Keratinocyte (primary cell): ENCODE measurements at regions not wholly inside any gene's neighbourhood (a gene's known extent, or its start where the extent isn't known, plus 50 kb on each side); places are given as distances from the start of the nearest gene placed in this dataset.

Source experiments
- DNase-seq: peaks from one replicate; pipeline ENCODE4 v3.0.0-alpha.2; 2011; ENCODE audit warnings: low read depth, missing footprints, low spot score
- FAIRE-seq: peaks from 2 replicates; lab custom pipeline; 2011; peaks lifted over from hg19 to GRCh38; lab: Jason Lieb, UNC
- H2AFZ ChIP-seq: 2 replicates; pipeline ENCODE4 v1.6.0; 2012; ENCODE audit warnings: low read length, control low read depth, inconsistent platforms; ENCODE audit not compliant: control insufficient read depth
- H3K27ac ChIP-seq: 2 replicates; pipeline ENCODE4 v1.5.1; 2011; ENCODE audit warnings: low read length; ENCODE audit not compliant: control insufficient read depth, insufficient read depth
- H3K27me3 ChIP-seq: 3 replicates; pipeline ENCODE4 v1.6.0; 2011; ENCODE audit warnings: low read length; ENCODE audit not compliant: control insufficient read depth, insufficient read depth; ENCODE audit errors: extremely low read depth
- H3K36me3 ChIP-seq, 2 experiments: 2 replicates in 1 of 2; 3 replicates in 1 of 2; pipeline ENCODE4 v1.5.1; 2011; ENCODE audit warnings: low read length in 2 of 2, mild to moderate bottlenecking in 1 of 2; ENCODE audit not compliant: control insufficient read depth in 2 of 2, insufficient read depth in 2 of 2; ENCODE audit errors: extremely low read depth in 1 of 2
- H3K4me1 ChIP-seq: 3 replicates; pipeline ENCODE4 v1.5.1; 2011; ENCODE audit warnings: low read length; ENCODE audit not compliant: control insufficient read depth, insufficient read depth; ENCODE audit errors: extremely low read depth
- H3K4me2 ChIP-seq: 3 replicates; pipeline ENCODE4 v1.6.0; 2011; ENCODE audit warnings: low read depth, low read length; ENCODE audit not compliant: control insufficient read depth, insufficient read depth; ENCODE audit errors: extremely low read depth
- H3K4me3 ChIP-seq, 3 experiments: fragments of 200-600 bp in 1 of 3; sonication (generic) in 1 of 3; 2 replicates in 2 of 3; 3 replicates in 1 of 3; pipeline ENCODE4 v1.5.1; 2011 to 2016; ENCODE audit warnings: low read length in 3 of 3, mild to moderate bottlenecking in 3 of 3, control low read depth in 2 of 3, inconsistent platforms in 1 of 3, low read depth in 1 of 3, mixed read lengths in 1 of 3, mixed run types in 1 of 3, moderate library complexity in 1 of 3; ENCODE audit not compliant: control insufficient read depth in 2 of 3, insufficient read depth in 2 of 3; ENCODE audit errors: extremely low read depth in 1 of 3
- H3K79me2 ChIP-seq: 2 replicates; pipeline ENCODE4 v1.6.0; 2012; ENCODE audit warnings: low read length; ENCODE audit not compliant: control insufficient read depth, insufficient read depth
- H3K9ac ChIP-seq: 3 replicates; pipeline ENCODE4 v1.6.0; 2011; ENCODE audit warnings: low read length; ENCODE audit not compliant: control insufficient read depth, insufficient read depth; ENCODE audit errors: extremely low read depth
- H3K9me1 ChIP-seq: 3 replicates; pipeline ENCODE4 v1.6.0; 2011; ENCODE audit warnings: low read length; ENCODE audit not compliant: control insufficient read depth, insufficient read depth; ENCODE audit errors: extremely low read depth
- H3K9me3 ChIP-seq: 2 replicates; pipeline ENCODE4 v1.5.1; 2012; ENCODE audit warnings: low read depth, low read length; ENCODE audit not compliant: control insufficient read depth
- H4K20me1 ChIP-seq: 3 replicates; pipeline ENCODE4 v1.6.0; 2011; ENCODE audit warnings: low read length; ENCODE audit not compliant: control insufficient read depth, insufficient read depth; ENCODE audit errors: extremely low read depth
- CTCF ChIP-seq, 3 experiments: IDR thresholded peaks in 1 of 3; conservative IDR thresholded peaks in 1 of 3; optimal IDR thresholded peaks in 1 of 3; 2 replicates in 2 of 3; 3 replicates in 1 of 3; pipeline versions ENCODE3 to v1.5.1; 2011; ENCODE audit warnings: low read length in 3 of 3, mild to moderate bottlenecking in 3 of 3, moderate library complexity in 2 of 3, control low read depth in 1 of 3, inconsistent platforms in 1 of 3; ENCODE audit not compliant: insufficient read depth in 2 of 3; ENCODE audit errors: extremely low read depth in 1 of 3
- EZH2 ChIP-seq: IDR thresholded peaks from one replicate; pipeline ENCODE4 v1.6.1; 2012; ENCODE audit warnings: inconsistent platforms, mild to moderate bottlenecking, low read length, moderate library complexity
- dilution Hi-C: fragments of 300-500 bp; cut with MboI; formaldehyde crosslinking; loops from one replicate; pipeline ENCODE4 v1.7.0; 2020; ENCODE audit warnings: low sequenced_read_pairs; ENCODE audit not compliant: extremely low pct_ligation_motif_present

GRCh38 chr15:46732060-46732459 lies 985.2 kb upstream of the SEMA6D start:
- TF ChIP-seq EZH2 (no peak), CTCF (optimal IDR thresholded peaks at IDR 0.05 in 1 of 3, IDR thresholded peaks at IDR 0.05 in 1 of 3, conservative IDR thresholded peaks at IDR 0.05 in 1 of 3; ENCODE audit: extremely low read depth in 1 of 3, insufficient read depth in 2 of 3, low read length in 3 of 3) (no peak)
- dilution Hi-C loops = no loop called here
- Histone ChIP-seq H2AFZ (no peak overlapping the region), H3K9me3 (no peaks in the 10 kb centered on the region), H3K9ac (no peak overlapping the region), H3K4me1 (no peaks in the 10 kb centered on the region), H3K27ac (no peak overlapping the region), H4K20me1 (no peaks in the 10 kb centered on the region), H3K9me1 (no peaks in the 10 kb centered on the region), H3K4me2 (no peak overlapping the region), H3K36me3 (no peaks in the 10 kb centered on the region), H3K27me3 (no peaks in the 10 kb centered on the region), H3K4me3 (no peak overlapping the region), H3K79me2 (no peaks in the 10 kb centered on the region)
- no peak for DNase-seq
- no peak for FAIRE-seq

GRCh38 chr15:46735115-46735514 lies 982.2 kb upstream of the SEMA6D start:
- no peak overlapping the region for H3K4me3 ChIP-seq
- no peak for TF ChIP-seq CTCF (optimal IDR thresholded peaks at IDR 0.05 in 1 of 3, IDR thresholded peaks at IDR 0.05 in 1 of 3, conservative IDR thresholded peaks at IDR 0.05 in 1 of 3; ENCODE audit: extremely low read depth in 1 of 3, insufficient read depth in 2 of 3, low read length in 3 of 3)
- TF ChIP-seq EZH2 = no peak

More at GRCh38 chr15:46735115-46735514, 982.2 kb upstream of the SEMA6D start:
- DNase-seq (no peak), FAIRE-seq (no peak)
- no peaks in the 10 kb centered on the region for H3K9me1 ChIP-seq
- dilution Hi-C loops = no loop called here
- H3K27ac ChIP-seq = no peak overlapping the region
- H3K27me3 ChIP-seq = no peaks in the 10 kb centered on the region
- H3K4me1 ChIP-seq = no peaks in the 10 kb centered on the region
- no peaks in the 10 kb centered on the region for H3K36me3 ChIP-seq
- no peak overlapping the region for H2AFZ ChIP-seq
- no peak overlapping the region for H3K9ac ChIP-seq
- H3K79me2 ChIP-seq = no peaks in the 10 kb centered on the region
- no peak overlapping the region for H3K4me2 ChIP-seq
- H3K9me3 ChIP-seq = no peaks in the 10 kb centered on the region
- no peaks in the 10 kb centered on the region for H4K20me1 ChIP-seq
